Nephron (organoid): ENCODE measurements at regions not wholly inside any gene's neighbourhood (a gene's known extent, or its start where the extent isn't known, plus 50 kb on each side); places are given as distances from the start of the nearest gene placed in this dataset.

Source experiments
- H3K27ac Mint-ChIP-seq, 3 experiments: 2 replicates each; pipeline ENCODE4 v1.8.0; 2020; ENCODE audit warnings: mixed read lengths in 3 of 3, mild to moderate bottlenecking in 2 of 3, moderate library complexity in 1 of 3
- H3K27me3 Mint-ChIP-seq: 2 replicates; pipeline ENCODE4 v1.8.0; 2021; ENCODE audit warnings: low read depth, mild to moderate bottlenecking, moderate library complexity, mixed read lengths
- H3K36me3 Mint-ChIP-seq: 2 replicates; pipeline ENCODE4 v1.8.0; 2020; ENCODE audit warnings: low read depth, mixed read lengths
- H3K4me1 Mint-ChIP-seq: 2 replicates; pipeline ENCODE4 v1.8.0; 2020; ENCODE audit warnings: mixed read lengths
- H3K4me3 Mint-ChIP-seq, 3 experiments: 2 replicates each; pipeline ENCODE4 v1.8.0; 2020; ENCODE audit warnings: mild to moderate bottlenecking in 3 of 3, mixed read lengths in 3 of 3, moderate library complexity in 2 of 3
- H3K9me3 Mint-ChIP-seq: 2 replicates; pipeline ENCODE4 v1.8.0; 2020; ENCODE audit warnings: mixed read lengths
- TF ChIP-seq, protein P1 (sequence below), 3 experiments: fragments of 200-600 bp; sonication (generic); IDR thresholded peaks; one replicate each; pipeline ENCODE4 v1.5.0; 2021; ENCODE audit warnings: antibody characterized with exemption in 3 of 3; ENCODE audit not compliant: unreplicated experiment in 3 of 3

DNA sequence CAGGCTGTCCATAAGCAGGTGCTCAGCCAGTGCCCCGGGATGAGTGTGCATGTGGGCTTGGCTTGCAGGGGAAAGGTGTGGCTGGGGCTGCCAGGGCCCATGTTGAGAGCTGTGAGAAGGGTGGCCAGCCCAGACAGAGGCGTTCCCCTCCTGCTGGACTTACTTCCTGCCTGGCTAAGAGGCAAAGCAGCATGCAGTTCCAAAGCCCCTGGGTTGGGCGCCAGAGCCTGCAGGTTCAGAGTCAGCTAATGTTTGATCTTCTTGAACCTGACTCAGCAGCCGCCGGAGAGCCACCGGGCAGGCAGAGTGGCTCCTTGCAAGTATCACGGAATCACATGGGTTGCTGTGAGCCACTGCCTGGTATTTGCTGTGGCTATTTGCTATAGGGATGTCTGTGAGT, 168.4 kb upstream of the MAP1B start:
- Mint-ChIP-seq H3K27me3 (peaks cover 7% of the 10 kb centered on the region), H3K4me1 (peaks cover 20% of the 10 kb centered on the region), H3K9me3 (no peaks in the 10 kb centered on the region), H3K36me3 (no peaks in the 10 kb centered on the region), H3K27ac (no peak overlapping the region), H3K4me3 (no peak overlapping the region)
- TF ChIP-seq, protein P1, sequence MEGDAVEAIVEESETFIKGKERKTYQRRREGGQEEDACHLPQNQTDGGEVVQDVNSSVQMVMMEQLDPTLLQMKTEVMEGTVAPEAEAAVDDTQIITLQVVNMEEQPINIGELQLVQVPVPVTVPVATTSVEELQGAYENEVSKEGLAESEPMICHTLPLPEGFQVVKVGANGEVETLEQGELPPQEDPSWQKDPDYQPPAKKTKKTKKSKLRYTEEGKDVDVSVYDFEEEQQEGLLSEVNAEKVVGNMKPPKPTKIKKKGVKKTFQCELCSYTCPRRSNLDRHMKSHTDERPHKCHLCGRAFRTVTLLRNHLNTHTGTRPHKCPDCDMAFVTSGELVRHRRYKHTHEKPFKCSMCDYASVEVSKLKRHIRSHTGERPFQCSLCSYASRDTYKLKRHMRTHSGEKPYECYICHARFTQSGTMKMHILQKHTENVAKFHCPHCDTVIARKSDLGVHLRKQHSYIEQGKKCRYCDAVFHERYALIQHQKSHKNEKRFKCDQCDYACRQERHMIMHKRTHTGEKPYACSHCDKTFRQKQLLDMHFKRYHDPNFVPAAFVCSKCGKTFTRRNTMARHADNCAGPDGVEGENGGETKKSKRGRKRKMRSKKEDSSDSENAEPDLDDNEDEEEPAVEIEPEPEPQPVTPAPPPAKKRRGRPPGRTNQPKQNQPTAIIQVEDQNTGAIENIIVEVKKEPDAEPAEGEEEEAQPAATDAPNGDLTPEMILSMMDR (IDR thresholded peaks at IDR 0.05; ENCODE audit: unreplicated experiment in 3 of 3), result no peak

DNA sequence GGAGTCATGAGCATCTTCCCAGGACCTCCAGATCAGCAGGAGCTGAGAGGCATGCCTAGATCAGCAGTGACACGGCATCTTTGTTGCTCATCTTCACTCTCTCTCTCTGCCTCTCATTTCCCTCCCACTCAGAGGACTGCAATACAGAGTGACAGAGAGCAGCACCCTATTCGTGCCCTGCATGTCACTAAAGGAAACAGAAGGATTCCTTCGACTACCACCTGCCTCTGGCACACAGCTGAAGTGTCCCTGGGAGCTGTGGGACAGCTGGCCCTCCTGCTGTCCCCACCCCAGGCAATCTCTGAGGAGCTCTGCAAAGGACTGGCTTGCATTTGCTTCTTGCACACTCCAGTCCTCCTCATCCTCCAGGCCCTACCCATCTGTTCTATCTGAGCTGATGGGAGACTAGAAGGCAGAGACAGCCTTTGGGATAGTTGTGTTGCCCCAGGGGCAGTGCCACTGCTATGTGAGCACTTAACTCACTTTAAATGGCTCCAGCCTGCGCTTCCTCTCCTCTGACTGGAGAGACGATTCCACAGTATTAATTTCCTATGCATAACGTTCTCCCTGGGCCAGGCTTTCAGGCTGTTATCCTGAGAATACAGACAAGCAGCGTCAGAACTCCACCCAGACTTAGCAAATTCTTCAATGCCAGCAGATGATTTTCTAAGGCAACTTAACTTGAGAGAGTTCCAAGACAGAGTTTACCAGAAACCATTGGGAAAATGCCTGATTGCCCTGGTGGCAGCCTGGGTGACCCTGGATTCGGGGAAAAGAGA, 167.6 kb upstream of the MAP1B start:
- Mint-ChIP-seq H3K27me3 (peaks cover 7% of the 10 kb centered on the region), H3K4me3 (no peak overlapping the region), H3K27ac (no peak overlapping the region), H3K9me3 (no peaks in the 10 kb centered on the region), H3K36me3 (no peaks in the 10 kb centered on the region), H3K4me1 (peaks cover 20% of the 10 kb centered on the region)
- TF ChIP-seq, protein P1 (IDR thresholded peaks at IDR 0.05; ENCODE audit: unreplicated experiment in 3 of 3), result no peak

DNA sequence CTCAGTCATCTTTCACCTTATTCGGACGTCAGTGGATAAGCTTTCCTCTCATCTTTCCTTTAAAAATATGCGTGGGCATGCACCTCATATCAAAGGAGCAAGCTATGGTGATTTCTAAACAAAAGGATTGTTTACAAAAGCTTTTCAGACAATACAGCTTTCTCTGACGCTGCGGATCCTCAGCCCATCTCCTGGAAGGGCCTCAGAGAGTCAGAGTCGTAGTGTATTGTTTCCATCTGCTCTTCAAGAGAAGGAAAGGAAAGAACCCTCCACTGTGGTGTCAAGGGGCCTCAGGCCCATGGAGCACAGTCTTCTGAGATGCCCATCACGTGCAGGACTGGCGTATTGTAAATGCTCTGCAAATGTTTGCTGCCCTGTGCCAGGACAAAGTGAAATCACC, 163.4 kb upstream of the MAP1B start:
- no peaks in the 10 kb centered on the region for H3K36me3 Mint-ChIP-seq
- H3K4me3 Mint-ChIP-seq, result no peak overlapping the region
- peaks cover under 1% of the 10 kb centered on the region for H3K27me3 Mint-ChIP-seq
- TF ChIP-seq, protein P1 (IDR thresholded peaks at IDR 0.05; ENCODE audit: unreplicated experiment in 3 of 3), result no peak
- H3K27ac Mint-ChIP-seq, result no peak overlapping the region
- peaks cover 12% of the 10 kb centered on the region for H3K4me1 Mint-ChIP-seq
- H3K9me3 Mint-ChIP-seq, result peaks cover 14% of the 10 kb centered on the region

DNA sequence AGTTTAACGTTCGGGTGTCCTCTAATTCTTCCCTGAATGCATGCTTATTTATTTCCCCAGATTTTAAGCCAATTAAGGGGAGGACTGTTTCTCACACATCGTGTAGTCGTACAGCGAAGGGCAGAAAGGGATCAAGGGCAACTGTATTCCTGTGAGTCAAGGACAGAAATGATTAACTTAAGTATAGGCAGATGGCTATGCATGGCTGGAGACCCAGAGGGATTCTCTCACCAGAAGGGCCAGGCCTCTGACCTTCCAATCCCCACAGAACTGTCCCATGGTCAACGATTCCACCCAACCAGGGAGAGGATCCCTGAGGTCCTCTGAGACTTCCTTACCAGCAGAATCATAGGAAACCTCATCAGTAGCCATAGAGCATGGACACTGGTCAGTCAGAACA, 161.8 kb upstream of the MAP1B start:
- H3K4me1 Mint-ChIP-seq, result no peaks in the 10 kb centered on the region

DNA sequence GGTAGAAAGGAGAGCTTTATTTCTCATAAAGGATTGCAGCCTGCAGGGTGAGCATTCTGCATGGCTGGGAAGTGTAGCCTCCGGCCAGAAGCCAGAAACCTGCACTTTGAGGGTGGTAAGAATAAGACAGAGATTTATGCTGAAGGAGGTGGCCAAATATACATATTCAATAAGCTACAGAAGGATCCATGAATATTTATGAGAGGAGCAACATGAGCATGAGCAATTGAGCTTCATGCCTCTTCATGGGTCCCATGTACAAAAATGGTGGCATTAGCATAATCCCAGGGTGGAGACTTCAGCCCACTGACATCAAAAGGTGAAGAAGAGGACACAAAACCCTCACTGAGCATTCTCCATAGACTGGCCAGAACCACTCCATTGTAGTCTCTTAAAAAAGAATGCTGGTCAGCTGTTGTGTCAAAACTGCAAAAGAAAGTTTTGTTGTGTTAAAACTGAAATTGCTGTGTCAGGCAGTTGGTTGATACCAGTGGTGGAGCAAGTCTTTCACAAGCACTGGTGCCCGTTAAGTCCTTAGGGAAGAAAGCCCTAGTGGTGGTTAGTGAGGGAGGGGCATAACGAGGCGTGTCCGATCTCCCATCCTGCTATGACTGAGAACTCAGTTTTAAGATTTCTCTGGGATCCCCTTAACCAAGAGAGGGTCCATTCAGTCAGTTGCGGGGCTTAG, 160.8 kb upstream of the MAP1B start:
- Mint-ChIP-seq H3K27ac (no peak overlapping the region), H3K36me3 (no peaks in the 10 kb centered on the region), H3K4me1 (no peaks in the 10 kb centered on the region), H3K9me3 (peaks cover 26% of the 10 kb centered on the region), H3K27me3 (peaks cover 5% of the 10 kb centered on the region), H3K4me3 (no peak overlapping the region)
- TF ChIP-seq, protein P1 (IDR thresholded peaks at IDR 0.05; ENCODE audit: unreplicated experiment in 3 of 3), result no peak

More for the DNA sequence above, 161.8 kb upstream of the MAP1B start:
- TF ChIP-seq, protein P1 (IDR thresholded peaks at IDR 0.05; ENCODE audit: unreplicated experiment in 3 of 3), result no peak
- Mint-ChIP-seq H3K27me3 (no peaks in the 10 kb centered on the region), H3K36me3 (no peaks in the 10 kb centered on the region), H3K4me3 (no peak overlapping the region), H3K9me3 (peaks cover 23% of the 10 kb centered on the region), H3K27ac (no peak overlapping the region)
